H9 (cell line): ENCODE measurements at regions not wholly inside any gene's neighbourhood (a gene's known extent, or its start where the extent isn't known, plus 50 kb on each side); places are given as distances from the start of the nearest gene placed in this dataset.

Experiments used
- DNase-seq: peaks from one replicate; pipeline ENCODE4 v3.0.0-alpha.2; 2017
- H2AFZ ChIP-seq: one replicate; pipeline ENCODE4 v1.6.1; 2013; ENCODE audit warnings: mild to moderate bottlenecking, low read length, control low read depth, moderate library complexity
- H2AK5ac ChIP-seq: 2 replicates; pipeline ENCODE4 v1.6.1; 2013; ENCODE audit warnings: low read length, control low read depth, mixed read lengths; ENCODE audit not compliant: insufficient read length
- H2BK120ac ChIP-seq: one replicate; pipeline ENCODE4 v1.6.1; 2013; ENCODE audit warnings: low read depth, mild to moderate bottlenecking, low read length, control low read depth, inconsistent platforms; ENCODE audit not compliant: poor library complexity, severe bottlenecking
- H2BK12ac ChIP-seq: 2 replicates; pipeline ENCODE4 v1.6.1; 2013; ENCODE audit warnings: low read length, control low read depth, mixed read lengths, low read depth; ENCODE audit not compliant: insufficient read length
- H2BK15ac ChIP-seq: 2 replicates; pipeline ENCODE4 v1.6.1; 2013; ENCODE audit warnings: low read depth, low read length, control low read depth
- H2BK20ac ChIP-seq: one replicate; pipeline ENCODE4 v1.6.1; 2013; ENCODE audit warnings: low read depth, mild to moderate bottlenecking, low read length, control low read depth, inconsistent platforms; ENCODE audit not compliant: poor library complexity, severe bottlenecking
- H2BK5ac ChIP-seq: 2 replicates; pipeline ENCODE4 v1.6.1; 2013; ENCODE audit warnings: low read length, control low read depth, mixed read lengths; ENCODE audit not compliant: insufficient read length
- H3K14ac ChIP-seq: 2 replicates; pipeline ENCODE4 v1.6.1; 2013; ENCODE audit warnings: low read length, control low read depth; ENCODE audit not compliant: insufficient read depth
- H3K18ac ChIP-seq: 2 replicates; pipeline ENCODE4 v1.6.1; 2013; ENCODE audit warnings: low read depth, mild to moderate bottlenecking, mixed read lengths, low read length, control low read depth; ENCODE audit not compliant: insufficient read length
- H3K23ac ChIP-seq: 2 replicates; pipeline ENCODE4 v1.6.1; 2013; ENCODE audit warnings: low read length, control low read depth, mixed read lengths, low read depth; ENCODE audit not compliant: insufficient read length
- H3K23me2 ChIP-seq: 2 replicates; pipeline ENCODE4 v1.6.1; 2013; ENCODE audit warnings: low read depth, mild to moderate bottlenecking, mixed read lengths, low read length, control low read depth; ENCODE audit not compliant: insufficient read length, poor library complexity, severe bottlenecking
- H3K27ac ChIP-seq: 2 replicates; pipeline ENCODE4 v1.5.1; 2013; ENCODE audit warnings: low read length, control low read depth, mixed read lengths, low read depth; ENCODE audit not compliant: insufficient read length
- H3K27me3 ChIP-seq: 2 replicates; pipeline ENCODE4 v1.6.1; 2013; ENCODE audit warnings: low read length, control low read depth, inconsistent platforms; ENCODE audit not compliant: insufficient read depth
- H3K4ac ChIP-seq: 2 replicates; pipeline ENCODE4 v1.6.1; 2013; ENCODE audit warnings: low read depth, mild to moderate bottlenecking, control low read depth, inconsistent platforms, low read length, moderate library complexity
- H3K4me1 ChIP-seq: 2 replicates; pipeline ENCODE4 v1.6.1; 2013; ENCODE audit warnings: low read length, control low read depth, inconsistent platforms; ENCODE audit not compliant: insufficient read depth
- H3K4me2 ChIP-seq: 2 replicates; pipeline ENCODE4 v1.6.1; 2013; ENCODE audit warnings: low read length, control low read depth, mixed read lengths; ENCODE audit not compliant: insufficient read length, insufficient read depth
- H3K56ac ChIP-seq: 2 replicates; pipeline ENCODE4 v1.6.1; 2013; ENCODE audit warnings: low read depth, mild to moderate bottlenecking, mixed read lengths, low read length, control low read depth; ENCODE audit not compliant: insufficient read length
- H3K79me1 ChIP-seq: 2 replicates; pipeline ENCODE4 v1.6.1; 2013; ENCODE audit warnings: low read depth, mild to moderate bottlenecking, moderate library complexity, low read length, control low read depth, inconsistent platforms; ENCODE audit not compliant: insufficient read depth, poor library complexity, severe bottlenecking
- H3K79me2 ChIP-seq: 2 replicates; pipeline ENCODE4 v1.6.1; 2013; ENCODE audit warnings: low read length, control low read depth, inconsistent platforms; ENCODE audit not compliant: insufficient read depth
- H3K9ac ChIP-seq: 2 replicates; pipeline ENCODE4 v1.6.1; 2013; ENCODE audit warnings: low read length, control low read depth, mixed read lengths; ENCODE audit not compliant: insufficient read length; ENCODE audit errors: extremely low read depth
- H3K9me3 ChIP-seq: one replicate; pipeline ENCODE4 v1.6.1; 2013; ENCODE audit warnings: low read depth, low read length, inconsistent platforms; ENCODE audit not compliant: control insufficient read depth
- H3T11ph ChIP-seq: one replicate; pipeline ENCODE4 v1.6.1; 2013; ENCODE audit warnings: mild to moderate bottlenecking, low read length, control low read depth, inconsistent platforms
- H4K20me1 ChIP-seq: one replicate; pipeline ENCODE4 v1.6.1; 2013; ENCODE audit not compliant: control insufficient read depth, insufficient read length, insufficient read depth
- H4K5ac ChIP-seq: 2 replicates; pipeline ENCODE4 v1.6.1; 2013; ENCODE audit warnings: low read depth, mild to moderate bottlenecking, mixed read lengths, low read length, control low read depth; ENCODE audit not compliant: insufficient read length
- H4K8ac ChIP-seq: replicated peaks from 2 replicates; pipeline ENCODE4 v1.6.1; 2013; ENCODE audit warnings: low read length, control low read depth, mixed read lengths, low read depth; ENCODE audit not compliant: insufficient read length
- H4K91ac ChIP-seq: 2 replicates; pipeline ENCODE4 v1.6.1; 2013; ENCODE audit warnings: low read depth, mild to moderate bottlenecking, moderate library complexity, mixed read lengths, low read length, control low read depth; ENCODE audit not compliant: insufficient read length
- H3K27ac Mint-ChIP-seq, 3 experiments: 2 replicates in 2 of 3; 3 replicates in 1 of 3; pipeline ENCODE4 v1.8.0; 2020 to 2021; ENCODE audit warnings: mixed read lengths in 3 of 3, mild to moderate bottlenecking in 1 of 3, moderate library complexity in 1 of 3
- H3K27me3 Mint-ChIP-seq: 2 replicates; pipeline ENCODE4 v1.8.0; 2021; ENCODE audit warnings: low read depth, mild to moderate bottlenecking, moderate library complexity, mixed read lengths
- H3K36me3 Mint-ChIP-seq, 3 experiments: 2 replicates in 2 of 3; 3 replicates in 1 of 3; pipeline ENCODE4 v1.8.0; 2020 to 2021; ENCODE audit warnings: low read depth in 3 of 3, mixed read lengths in 3 of 3; ENCODE audit not compliant: insufficient read depth in 1 of 3
- H3K4me1 Mint-ChIP-seq, 2 experiments: 2 replicates each; pipeline ENCODE4 v1.8.0; 2020; ENCODE audit warnings: mixed read lengths in 2 of 2
- H3K4me3 Mint-ChIP-seq, 2 experiments: 2 replicates in 1 of 2; 3 replicates in 1 of 2; pipeline ENCODE4 v1.8.0; 2020 to 2021; ENCODE audit warnings: mild to moderate bottlenecking in 2 of 2, mixed read lengths in 2 of 2, moderate library complexity in 1 of 2
- H3K9me3 Mint-ChIP-seq, 2 experiments: 2 replicates in 1 of 2; 3 replicates in 1 of 2; pipeline ENCODE4 v1.8.0; 2020; ENCODE audit warnings: mild to moderate bottlenecking in 2 of 2, mixed read lengths in 2 of 2, moderate library complexity in 1 of 2
- CTCF ChIP-seq: fragments of 200-600 bp; sonication (generic); conservative IDR thresholded peaks from 3 replicates; pipeline ENCODE4 v1.8.0; 2021; ENCODE audit warnings: antibody characterized with exemption, mild to moderate bottlenecking
- WGBS: extraction: QIAGEN DNeasy Blood & Tissue Kit; methylation state at CpG from one replicate; pipeline ENCODE4 v1.1.7; 2013; ENCODE audit warnings: missing lambda C conversion rate, low lambda C conversion rate, mixed read lengths; ENCODE audit not compliant: insufficient read length; ENCODE audit errors: extremely low coverage; 5-methylcytosine and 5-hydroxymethylcytosine counted together

- Histone ChIP-seq H4K91ac (no peak overlapping the region), H3K23me2 (no peaks in the 10 kb centered on the region), H3K23ac (no peak overlapping the region), H3K4me1 (no peaks in the 10 kb centered on the region), H3K9ac (no peak overlapping the region), H2BK15ac (no peak overlapping the region), H2AFZ (no peak overlapping the region), H3K56ac (no peak overlapping the region), H3K4ac (no peak overlapping the region), H3K18ac (no peak overlapping the region), H4K20me1 (no peaks in the 10 kb centered on the region), H2BK5ac (no peak overlapping the region), H3T11ph (no peak overlapping the region), H3K4me2 (no peak overlapping the region), H3K27me3 (no peaks in the 10 kb centered on the region), H3K79me2 (no peaks in the 10 kb centered on the region), H3K79me1 (no peaks in the 10 kb centered on the region), H4K8ac (no peak overlapping the region), H2AK5ac (no peak overlapping the region), H2BK12ac (no peak overlapping the region), H2BK120ac (no peak overlapping the region), H3K14ac (no peak overlapping the region), H3K9me3 (no peaks in the 10 kb centered on the region), H3K27ac (no peak overlapping the region), H4K5ac (no peak overlapping the region), H2BK20ac (no peak overlapping the region)
- no peak for TF ChIP-seq CTCF
- Mint-ChIP-seq H3K4me3 (no peak overlapping the region), H3K36me3 (peaks cover 14 to 28% (median 16%) of the 10 kb centered on the region in 3 experiments), H3K27me3 (no peaks in the 10 kb centered on the region), H3K9me3 (peaks cover 24% of the 10 kb centered on the region in 2 experiments), H3K27ac (no peak overlapping the region), H3K4me1 (peaks cover 3 to 6% of the 10 kb centered on the region in 2 experiments; a peak in 1 of 4 replicates)
- DNase-seq = no peak
- no CpG with 5 or more reads among the region's 2 CpGs for WGBS
These were observed 276.7 kb upstream of the KIF2A start for GRCh38 chr5:62029303-62029702.
